Omental fat pad (tissue), 3 donors: ENCODE measurements at regions not wholly inside any gene's neighbourhood (a gene's known extent, or its start where the extent isn't known, plus 50 kb on each side); places are given as distances from the start of the nearest gene placed in this dataset.

ENCODE experiments used
- ATAC-seq: fragments of 150-250 bp; one replicate; pipeline ENCODE4 v1.9.1; 2016; ENCODE audit warnings: mild to moderate bottlenecking, moderate library complexity; ENCODE audit not compliant: low FRiP score
- DNase-seq: peaks from one replicate; pipeline ENCODE4 v3.0.0-alpha.2; 2019; ENCODE audit warnings: low spot score
- CTCF ChIP-seq, 3 donors: fragments of 450-650 bp; IDR thresholded peaks; one replicate each; pipeline ENCODE4 v1.5.1; 2016 to 2017; ENCODE audit warnings: antibody characterized with exemption in 3 of 3, mild to moderate bottlenecking in 3 of 3, moderate library complexity in 2 of 3

- TF ChIP-seq CTCF (IDR thresholded peaks at IDR 0.05) = no peak
- ATAC-seq (no peak), DNase-seq (no peak)
Measured at GRCh38 chr6:144908004-144908403, 622.9 kb downstream of the UTRN start.

- ATAC-seq = no peak
- TF ChIP-seq CTCF (IDR thresholded peaks at IDR 0.05) = no peak
- DNase-seq = no peak
Measured at GRCh38 chr6:144909753-144910285, 624.7 kb downstream of the UTRN start.

- DNase-seq (no peak), ATAC-seq (no peak)
- TF ChIP-seq CTCF (IDR thresholded peaks at IDR 0.05) = no peak
Measured at GRCh38 chr6:144911322-144911721, 626.2 kb downstream of the UTRN start.

GRCh38 chr6:144912474-144912873 lies 627.3 kb downstream of the UTRN start:
- TF ChIP-seq CTCF (IDR thresholded peaks at IDR 0.05) = no peak
- no peak for DNase-seq
- no peak for ATAC-seq

GRCh38 chr6:144918073-144918472 lies 632.9 kb downstream of the UTRN start:
- no peak for DNase-seq
- no peak for TF ChIP-seq CTCF (IDR thresholded peaks at IDR 0.05)
- ATAC-seq = no peak

GRCh38 chr6:144919560-144919959 lies 634.4 kb downstream of the UTRN start:
- no peak for TF ChIP-seq CTCF (IDR thresholded peaks at IDR 0.05)
- no peak for ATAC-seq
- DNase-seq = no peak

GRCh38 chr6:144920391-144920961 lies 635.3 kb downstream of the UTRN start:
- no peak for ATAC-seq
- no peak for DNase-seq
- no peak for TF ChIP-seq CTCF (IDR thresholded peaks at IDR 0.05)
